T-cell (primary cell): ENCODE measurements at regions not wholly inside any gene's neighbourhood (a gene's known extent, or its start where the extent isn't known, plus 50 kb on each side); places are given as distances from the start of the nearest gene placed in this dataset.

Source experiments
- ATAC-seq, 4 experiments: fragments of 200-7000 bp in 3 of 4; fragments of 150-1000 bp in 1 of 4; cut with Tn5 transposase; replicated peaks in 1 of 4; 1 replicate in 3 of 4; 2 replicates in 1 of 4; pipeline ENCODE4 v1.10.0; 2021; ENCODE audit warnings: moderate library complexity in 3 of 4, mild to moderate bottlenecking in 2 of 4, moderate number of reproducible peaks in 1 of 4
- CTCF ChIA-PET, 2 donors: fragments of 300-600 bp; sonication (Branson Sonifier 250); formaldehyde crosslinking; loops; one replicate each; lab custom pipeline; 2022; ENCODE audit warnings: antibody characterized with exemption in 2 of 2; lab: Charles Lee
- POLR2A ChIA-PET, 2 donors: fragments of 300-600 bp; sonication (Branson Sonifier 250); formaldehyde crosslinking; loops; one replicate each; lab custom pipeline; 2022; ENCODE audit warnings: antibody characterized with exemption in 2 of 2; lab: Charles Lee
- DNase-seq, 35 experiments: peaks; one replicate each; pipeline versions ENCODE4 v3.0.0 to v3.0.0-alpha.2; 2013 to 2023
- H3K27ac ChIP-seq: one replicate; pipeline ENCODE4 v1.5.1; 2013; ENCODE audit warnings: low read length
- H3K27me3 ChIP-seq, 2 experiments: replicated peaks in 1 of 2; 1 replicate in 1 of 2; 2 replicates in 1 of 2; pipeline versions ENCODE4 v1.6.1 to v1.7.0; 2013; ENCODE audit warnings: low read length in 1 of 2, mixed read lengths in 1 of 2; ENCODE audit not compliant: control insufficient read depth in 2 of 2, insufficient read depth in 2 of 2; ENCODE audit errors: extremely low read depth in 1 of 2
- H3K36me3 ChIP-seq, 2 donors: 1 replicate in 1 of 2; 2 replicates in 1 of 2; pipeline versions ENCODE4 v1.6.1 to v1.7.0; 2013; ENCODE audit warnings: low read length in 1 of 2; ENCODE audit not compliant: control insufficient read depth in 2 of 2, insufficient read depth in 1 of 2; ENCODE audit errors: extremely low read depth in 1 of 2
- H3K4me1 ChIP-seq, 2 experiments: 1 replicate in 1 of 2; 2 replicates in 1 of 2; pipeline versions ENCODE4 v1.6.1 to v1.7.0; 2013; ENCODE audit warnings: low read length in 2 of 2, mixed read lengths in 1 of 2; ENCODE audit not compliant: insufficient read depth in 2 of 2, control insufficient read depth in 1 of 2; ENCODE audit errors: extremely low read depth in 1 of 2
- H3K4me3 ChIP-seq, 2 donors: 1 replicate in 1 of 2; 2 replicates in 1 of 2; pipeline versions ENCODE4 v1.5.1 to v1.7.0; 2013; ENCODE audit warnings: mild to moderate bottlenecking in 2 of 2, low read length in 1 of 2, moderate library complexity in 1 of 2; ENCODE audit not compliant: control insufficient read depth in 1 of 2; ENCODE audit errors: extremely low read depth in 1 of 2
- H3K9me3 ChIP-seq: 2 replicates; pipeline ENCODE4 v1.7.0; 2013
- H3K27ac Mint-ChIP-seq, 2 donors: one replicate each; pipeline ENCODE4 v1.8.0; 2020 to 2021; ENCODE audit warnings: mild to moderate bottlenecking in 2 of 2, mixed read lengths in 2 of 2
- H3K27me3 Mint-ChIP-seq, 2 donors: one replicate each; pipeline ENCODE4 v1.8.0; 2021 to 2022; ENCODE audit warnings: mixed read lengths in 2 of 2
- H3K36me3 Mint-ChIP-seq: one replicate; pipeline ENCODE4 v1.8.0; 2021; ENCODE audit warnings: mixed read lengths
- H3K4me1 Mint-ChIP-seq, 3 donors: one replicate each; pipeline ENCODE4 v1.8.0; 2020 to 2022; ENCODE audit warnings: mixed read lengths in 3 of 3, mild to moderate bottlenecking in 1 of 3
- H3K4me3 Mint-ChIP-seq, 3 donors: one replicate each; pipeline ENCODE4 v1.8.0; 2020 to 2022; ENCODE audit warnings: mild to moderate bottlenecking in 3 of 3, mixed read lengths in 3 of 3, moderate library complexity in 3 of 3
- H3K9me3 Mint-ChIP-seq, 3 donors: one replicate each; pipeline ENCODE4 v1.8.0; 2020 to 2022; ENCODE audit warnings: mixed read lengths in 3 of 3
- WGBS: methylation state at CpG from one replicate; pipeline ENCODE4 v1.1.5; 2013; ENCODE audit warnings: missing lambda C conversion rate; ENCODE audit not compliant: insufficient coverage; 5-methylcytosine and 5-hydroxymethylcytosine counted together

- POLR2A ChIA-PET = interaction anchor here in 1 of 2 donors (0.6 kb wide), 1 partner anchor 826 kb away, joined by 3 read pairs; no protein-coding TSS in a partner anchor
- no peak overlapping the region for H3K4me3 ChIP-seq
- Mint-ChIP-seq H3K36me3 (no peaks in the 10 kb centered on the region), H3K27ac (no peak overlapping the region), H3K27me3 (peaks cover 0 to 8% of the 10 kb centered on the region in 2 donors), H3K9me3 (no peaks in the 10 kb centered on the region), H3K4me1 (no peaks in the 10 kb centered on the region), H3K4me3 (no peak overlapping the region)
- H3K4me1 ChIP-seq = no peaks in the 10 kb centered on the region
- CTCF ChIA-PET = no interaction called here
- DNase-seq (no peak), ATAC-seq (no peak)
- no peak overlapping the region for H3K27ac ChIP-seq
- no peaks in the 10 kb centered on the region for H3K27me3 ChIP-seq
- H3K9me3 ChIP-seq = no peaks in the 10 kb centered on the region
- no peaks in the 10 kb centered on the region for H3K36me3 ChIP-seq
These were observed 128.4 kb upstream of the USP25 start for GRCh38 chr21:15601390-15601789.

GRCh38 chr21:15604413-15604812 is 125.4 kb upstream of the USP25 start:
- POLR2A ChIA-PET = no interaction called here
- no peaks in the 10 kb centered on the region for H3K9me3 Mint-ChIP-seq

GRCh38 chr21:15614766-15615165 is 115.0 kb upstream of the USP25 start:
- Histone ChIP-seq H3K4me1 (no peaks in the 10 kb centered on the region), H3K27me3 (no peaks in the 10 kb centered on the region), H3K36me3 (no peaks in the 10 kb centered on the region), H3K4me3 (no peak overlapping the region), H3K27ac (no peak overlapping the region), H3K9me3 (no peaks in the 10 kb centered on the region)
- no peaks in the 10 kb centered on the region for H3K4me1 Mint-ChIP-seq
- ATAC-seq (no peak), DNase-seq (no peak)
- H3K4me3 Mint-ChIP-seq = no peak overlapping the region
- peaks cover 0 to 4% (median 0%) of the 10 kb centered on the region in 3 donors for H3K9me3 Mint-ChIP-seq
- H3K27ac Mint-ChIP-seq = no peak overlapping the region
- no CpG with 5 or more reads among the region's 1 CpG for WGBS
- H3K36me3 Mint-ChIP-seq = no peaks in the 10 kb centered on the region
- ChIA-PET CTCF (interaction anchor here in 1 of 2 donors (1.0 kb wide), 1 partner anchor 10 kb away, joined by 3 read pairs; no protein-coding TSS in a partner anchor), POLR2A (no interaction called here)
- H3K27me3 Mint-ChIP-seq = no peaks in the 10 kb centered on the region

More at GRCh38 chr21:15604413-15604812, 125.4 kb upstream of the USP25 start:
- Mint-ChIP-seq H3K27me3 (peaks cover 0 to 9% of the 10 kb centered on the region in 2 donors), H3K36me3 (no peaks in the 10 kb centered on the region), H3K4me1 (no peaks in the 10 kb centered on the region), H3K27ac (no peak overlapping the region), H3K4me3 (no peak overlapping the region)
- H3K9me3 ChIP-seq = no peaks in the 10 kb centered on the region
- H3K4me1 ChIP-seq = no peaks in the 10 kb centered on the region
- no peak overlapping the region for H3K4me3 ChIP-seq
- H3K36me3 ChIP-seq = no peaks in the 10 kb centered on the region
- H3K27me3 ChIP-seq = no peaks in the 10 kb centered on the region
- H3K27ac ChIP-seq = no peak overlapping the region
- WGBS = no CpG with 5 or more reads among the region's 2 CpGs
- ATAC-seq (no peak), DNase-seq (no peak)
- CTCF ChIA-PET = no interaction called here

GRCh38 chr21:15616864-15617574 is 112.8 kb upstream of the USP25 start:
- no peaks in the 10 kb centered on the region for H3K9me3 ChIP-seq
- Mint-ChIP-seq H3K4me3 (no peak overlapping the region), H3K4me1 (no peaks in the 10 kb centered on the region), H3K27me3 (no peaks in the 10 kb centered on the region), H3K36me3 (no peaks in the 10 kb centered on the region), H3K27ac (no peak overlapping the region), H3K9me3 (peaks cover 0 to under 1% (median 0%) of the 10 kb centered on the region in 3 donors)
- no peaks in the 10 kb centered on the region for H3K36me3 ChIP-seq
- WGBS = no CpG with 5 or more reads among the region's 2 CpGs
- DNase-seq (no peak), ATAC-seq (no peak)
- ChIA-PET POLR2A (interaction anchor here in 1 of 2 donors (0.6 kb wide), 1 partner anchor 235 kb away, joined by 3 read pairs; no protein-coding TSS in a partner anchor), CTCF (no interaction called here)
- H3K27ac ChIP-seq = no peak overlapping the region
- H3K27me3 ChIP-seq = no peaks in the 10 kb centered on the region
- H3K4me3 ChIP-seq = no peak overlapping the region
- no peaks in the 10 kb centered on the region for H3K4me1 ChIP-seq

- H3K36me3 ChIP-seq = no peaks in the 10 kb centered on the region
- no peak overlapping the region for H3K4me3 ChIP-seq
- WGBS = no CpG with 5 or more reads among the region's 3 CpGs
- no peaks in the 10 kb centered on the region for H3K9me3 ChIP-seq
- ChIA-PET POLR2A (no interaction called here), CTCF (no interaction called here)
- H3K4me1 ChIP-seq = no peaks in the 10 kb centered on the region
- H3K27me3 ChIP-seq = no peaks in the 10 kb centered on the region
- Mint-ChIP-seq H3K27ac (no peak overlapping the region), H3K36me3 (no peaks in the 10 kb centered on the region), H3K4me1 (no peaks in the 10 kb centered on the region), H3K27me3 (no peaks in the 10 kb centered on the region), H3K9me3 (no peaks in the 10 kb centered on the region), H3K4me3 (no peak overlapping the region)
- no peak overlapping the region for H3K27ac ChIP-seq
- DNase-seq (no peak), ATAC-seq (no peak)
These were observed 111.8 kb upstream of the USP25 start for GRCh38 chr21:15617964-15618363.

- H3K27me3 Mint-ChIP-seq = no peaks in the 10 kb centered on the region
- Histone ChIP-seq H3K27me3 (no peaks in the 10 kb centered on the region), H3K9me3 (no peaks in the 10 kb centered on the region), H3K4me1 (no peaks in the 10 kb centered on the region), H3K27ac (no peak overlapping the region), H3K4me3 (no peak overlapping the region), H3K36me3 (no peaks in the 10 kb centered on the region)
- no peaks in the 10 kb centered on the region for H3K4me1 Mint-ChIP-seq
- no peak overlapping the region for H3K4me3 Mint-ChIP-seq
- no peak overlapping the region for H3K27ac Mint-ChIP-seq
- ATAC-seq = no peak
- no peaks in the 10 kb centered on the region for H3K36me3 Mint-ChIP-seq
- no peaks in the 10 kb centered on the region for H3K9me3 Mint-ChIP-seq
- ChIA-PET POLR2A (no interaction called here), CTCF (no interaction called here)
- 100% methylated on average over 1 of the region's 2 CpGs for WGBS
- no peak for DNase-seq
These were observed 108.9 kb upstream of the USP25 start for GRCh38 chr21:15620892-15621291.
